GM19455 (cell line): ENCODE measurements at regions not wholly inside any gene's neighbourhood (a gene's known extent, or its start where the extent isn't known, plus 50 kb on each side); places are given as distances from the start of the nearest gene placed in this dataset.

Source experiments
- ATAC-seq: cut with Tn5 transposase; IDR thresholded peaks from one replicate; pipeline ENCODE4 v1.9.1; 2021; ENCODE audit not compliant: unreplicated experiment

GRCh38 chr1:57949168-57949567 lies 525.3 kb upstream of the DAB1 start:
- ATAC-seq = no peak

GRCh38 chr1:57947471-57947870 lies 523.6 kb upstream of the DAB1 start:
- ATAC-seq = no peak

GRCh38 chr1:57945045-57945444 lies 521.2 kb upstream of the DAB1 start:
- ATAC-seq = no peak

- ATAC-seq = no peak
Measured at GRCh38 chr1:57943365-57943764, 519.5 kb upstream of the DAB1 start.

GRCh38 chr1:57934745-57935144 lies 510.9 kb upstream of the DAB1 start:
- ATAC-seq = no peak

- no peak for ATAC-seq
Measured at GRCh38 chr1:57927003-57927402, 503.1 kb upstream of the DAB1 start.

- no peak for ATAC-seq
Measured at GRCh38 chr1:57926025-57926552, 502.2 kb upstream of the DAB1 start.

- ATAC-seq = no peak
Measured at GRCh38 chr1:57925226-57925625, 501.4 kb upstream of the DAB1 start.

- no peak for ATAC-seq
Measured at GRCh38 chr1:57922130-57922529, 498.3 kb upstream of the DAB1 start.

GRCh38 chr1:57916041-57916440 lies 492.2 kb upstream of the DAB1 start:
- ATAC-seq = no peak

GRCh38 chr1:57911427-57911826 lies 487.6 kb upstream of the DAB1 start:
- ATAC-seq = no peak

GRCh38 chr1:57910782-57911181 lies 486.9 kb upstream of the DAB1 start:
- ATAC-seq = no peak

GRCh38 chr1:57910305-57910704 lies 486.4 kb upstream of the DAB1 start:
- ATAC-seq = no peak

GRCh38 chr1:57908147-57908890 lies 484.5 kb upstream of the DAB1 start:
- no peak for ATAC-seq

- no peak for ATAC-seq
Measured at GRCh38 chr1:57901208-57901919, 477.5 kb upstream of the DAB1 start.

GRCh38 chr1:57898531-57898930 lies 474.7 kb upstream of the DAB1 start:
- ATAC-seq = no peak

GRCh38 chr1:57897581-57897980 lies 473.7 kb upstream of the DAB1 start:
- no peak for ATAC-seq

- ATAC-seq = no peak
Measured at GRCh38 chr1:57894315-57894714, 470.5 kb upstream of the DAB1 start.

GRCh38 chr1:57889676-57890320 lies 465.9 kb upstream of the DAB1 start:
- ATAC-seq = no peak

GRCh38 chr1:57887964-57888491 lies 464.2 kb upstream of the DAB1 start:
- no peak for ATAC-seq

- ATAC-seq = no peak
Measured at GRCh38 chr1:57886376-57886775, 462.5 kb upstream of the DAB1 start.

- ATAC-seq = no peak
Measured at GRCh38 chr1:57883642-57883995, 459.8 kb upstream of the DAB1 start.
